Ishikawa (cell line): ENCODE measurements at regions not wholly inside any gene's neighbourhood (a gene's known extent, or its start where the extent isn't known, plus 50 kb on each side); places are given as distances from the start of the nearest gene placed in this dataset.

Source experiments
- CEBPB ChIP-seq: IDR thresholded peaks from 2 replicates; pipeline ENCODE4 v1.6.1; 2012
- CREB1 ChIP-seq: IDR thresholded peaks from 2 replicates; pipeline ENCODE4 v1.6.1; 2012; ENCODE audit warnings: low read depth
- EGR1 ChIP-seq: IDR thresholded peaks from 2 replicates; pipeline ENCODE4 v1.6.1; 2012
- EP300 ChIP-seq: IDR thresholded peaks from 2 replicates; pipeline ENCODE4 v1.6.1; 2012; ENCODE audit warnings: borderline replicate concordance
- FOXM1 ChIP-seq: IDR thresholded peaks from 2 replicates; pipeline ENCODE4 v1.6.1; 2012; ENCODE audit warnings: low read depth, borderline replicate concordance
- MAX ChIP-seq: IDR thresholded peaks from 2 replicates; pipeline ENCODE4 v1.6.1; 2012
- NFIC ChIP-seq: IDR thresholded peaks from 2 replicates; pipeline ENCODE4 v1.6.1; 2012
- RAD21 ChIP-seq: IDR thresholded peaks from 2 replicates; pipeline ENCODE4 v1.6.1; 2012; ENCODE audit warnings: low read depth
- REST ChIP-seq: IDR thresholded peaks from 2 replicates; pipeline ENCODE4 v1.6.1; 2012; ENCODE audit warnings: low read depth, mild to moderate bottlenecking
- TAF1 ChIP-seq: IDR thresholded peaks from 2 replicates; pipeline ENCODE4 v1.6.1; 2012; ENCODE audit warnings: low read depth, mild to moderate bottlenecking
- TCF12 ChIP-seq: IDR thresholded peaks from 2 replicates; pipeline ENCODE4 v1.6.1; 2012; ENCODE audit warnings: low read depth
- TEAD4 ChIP-seq: IDR thresholded peaks from 2 replicates; pipeline ENCODE4 v1.6.1; 2012
- USF1 ChIP-seq: IDR thresholded peaks from 2 replicates; pipeline ENCODE4 v1.6.1; 2012
- YY1 ChIP-seq: IDR thresholded peaks from 2 replicates; pipeline ENCODE4 v1.6.1; 2012; ENCODE audit warnings: low read depth
- ZBTB7A ChIP-seq: IDR thresholded peaks from 2 replicates; pipeline ENCODE4 v1.6.1; 2012; ENCODE audit warnings: low read depth

- TF ChIP-seq EGR1 (no peak), TCF12 (no peak), TEAD4 (no peak), USF1 (no peak), MAX (no peak), CEBPB (no peak), CREB1 (no peak), YY1 (no peak), FOXM1 (no peak), RAD21 (no peak), TAF1 (no peak), ZBTB7A (no peak), EP300 (no peak), REST (no peak), NFIC (no peak)
Observed at GRCh38 chr4:57973819-57974218, 863.6 kb upstream of the IGFBP7 start.

- TF ChIP-seq CEBPB (no peak), TAF1 (no peak), ZBTB7A (no peak), MAX (no peak), YY1 (no peak), EGR1 (no peak), TEAD4 (no peak), TCF12 (no peak), FOXM1 (no peak), USF1 (no peak), NFIC (no peak)
Observed at GRCh38 chr4:57971261-57971660, 861.1 kb upstream of the IGFBP7 start.

GRCh38 chr4:57966987-57967760 is 857.0 kb upstream of the IGFBP7 start:
- TF ChIP-seq NFIC = no peak
- no peak for TF ChIP-seq TAF1
- TF ChIP-seq CREB1 = no peak
- TF ChIP-seq YY1 = no peak
- no peak for TF ChIP-seq TCF12
- TF ChIP-seq MAX = no peak
- no peak for TF ChIP-seq FOXM1
- no peak for TF ChIP-seq ZBTB7A
- TF ChIP-seq RAD21 = no peak
- TF ChIP-seq REST = no peak
- no peak for TF ChIP-seq TEAD4
- TF ChIP-seq EP300 = no peak
- TF ChIP-seq EGR1 = no peak
- no peak for TF ChIP-seq CEBPB

GRCh38 chr4:57945298-57945697 is 835.1 kb upstream of the IGFBP7 start:
- TF ChIP-seq TCF12 (no peak), MAX (no peak), TAF1 (no peak), YY1 (no peak), FOXM1 (no peak), RAD21 (no peak), CEBPB (no peak), CREB1 (no peak), TEAD4 (no peak), NFIC (no peak), EGR1 (no peak), REST (no peak)
